IMR-90 (cell line): ENCODE measurements at regions not wholly inside any gene's neighbourhood (a gene's known extent, or its start where the extent isn't known, plus 50 kb on each side); places are given as distances from the start of the nearest gene placed in this dataset.

Experiments used
- BHLHE40 ChIP-seq: fragments of 150-350 bp; IDR thresholded peaks from 2 replicates; pipeline ENCODE4 v1.6.1; 2016; ENCODE audit warnings: mild to moderate bottlenecking, low read depth, low read length
- CEBPB ChIP-seq: IDR thresholded peaks from 2 replicates; pipeline ENCODE4 v1.6.1; 2012; ENCODE audit warnings: low read depth, low read length, improper control_type of control experiment
- CHD1 ChIP-seq: IDR thresholded peaks from 2 replicates; pipeline ENCODE4 v1.6.1; 2012; ENCODE audit warnings: low read depth, low read length, improper control_type of control experiment
- FOS ChIP-seq: fragments of 150-350 bp; IDR thresholded peaks from 2 replicates; pipeline ENCODE4 v1.6.1; 2016; ENCODE audit warnings: low read depth, low read length
- MAFK ChIP-seq: IDR thresholded peaks from 2 replicates; pipeline ENCODE4 v1.6.1; 2012; ENCODE audit warnings: low read depth, low read length, improper control_type of control experiment
- MXI1 ChIP-seq: IDR thresholded peaks from 2 replicates; pipeline ENCODE4 v1.6.1; 2012; ENCODE audit warnings: low read depth, mild to moderate bottlenecking, low read length, moderate library complexity, borderline replicate concordance
- POLR2A ChIP-seq: IDR thresholded peaks from 2 replicates; pipeline ENCODE4 v1.6.1; 2012; ENCODE audit warnings: mild to moderate bottlenecking, low read depth, low read length
- RAD21 ChIP-seq: IDR thresholded peaks from 2 replicates; pipeline ENCODE4 v1.6.1; 2012; ENCODE audit warnings: low read length, improper control_type of control experiment
- RCOR1 ChIP-seq: IDR thresholded peaks from 2 replicates; pipeline ENCODE4 v1.6.1; 2012; ENCODE audit warnings: mild to moderate bottlenecking, low read length, improper control_type of control experiment; ENCODE audit not compliant: insufficient replicate concordance
- RFX5 ChIP-seq: IDR thresholded peaks from 2 replicates; pipeline ENCODE4 v1.8.0; 2012; ENCODE audit warnings: low read depth, mild to moderate bottlenecking, low read length, moderate library complexity
- TF ChIP-seq, protein P1 (sequence below): conservative IDR thresholded peaks from 2 replicates; pipeline ENCODE4 v1.5.1; 2012; ENCODE audit warnings: mild to moderate bottlenecking, low read depth, low read length, improper control_type of control experiment
- TF ChIP-seq, protein P2 (sequence below): fragments of 150-350 bp; IDR thresholded peaks from 2 replicates; pipeline ENCODE4 v1.6.1; 2017; ENCODE audit warnings: mild to moderate bottlenecking, antibody characterized with exemption, low read length, low read depth
- TF ChIP-seq, protein P3 (sequence below): fragments of 150-350 bp; IDR thresholded peaks from 2 replicates; pipeline ENCODE4 v1.6.1; 2016; ENCODE audit warnings: low read depth, mild to moderate bottlenecking, low read length, moderate library complexity, borderline replicate concordance

DNA sequence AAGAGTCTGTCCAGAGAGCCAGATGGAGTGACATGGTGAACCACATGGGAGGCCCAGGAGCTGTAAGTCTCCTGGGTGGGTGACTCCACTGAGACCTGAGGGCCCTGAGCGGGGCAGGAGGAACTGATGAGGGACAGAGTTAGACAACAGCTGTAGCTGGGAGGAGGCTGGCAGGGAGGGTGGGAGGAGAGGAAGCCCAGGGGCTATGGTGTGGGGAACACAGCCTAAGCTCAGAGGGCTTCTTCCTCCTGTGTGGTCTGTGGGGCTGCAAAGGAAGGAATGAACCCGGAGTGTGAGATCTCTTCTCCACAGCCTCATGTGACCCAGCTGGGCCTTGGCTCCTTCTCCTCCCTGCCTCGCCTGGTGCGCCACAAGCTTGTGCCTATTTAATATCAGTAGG, 395.6 kb upstream of the HS6ST1 start:
- TF ChIP-seq, protein P1, sequence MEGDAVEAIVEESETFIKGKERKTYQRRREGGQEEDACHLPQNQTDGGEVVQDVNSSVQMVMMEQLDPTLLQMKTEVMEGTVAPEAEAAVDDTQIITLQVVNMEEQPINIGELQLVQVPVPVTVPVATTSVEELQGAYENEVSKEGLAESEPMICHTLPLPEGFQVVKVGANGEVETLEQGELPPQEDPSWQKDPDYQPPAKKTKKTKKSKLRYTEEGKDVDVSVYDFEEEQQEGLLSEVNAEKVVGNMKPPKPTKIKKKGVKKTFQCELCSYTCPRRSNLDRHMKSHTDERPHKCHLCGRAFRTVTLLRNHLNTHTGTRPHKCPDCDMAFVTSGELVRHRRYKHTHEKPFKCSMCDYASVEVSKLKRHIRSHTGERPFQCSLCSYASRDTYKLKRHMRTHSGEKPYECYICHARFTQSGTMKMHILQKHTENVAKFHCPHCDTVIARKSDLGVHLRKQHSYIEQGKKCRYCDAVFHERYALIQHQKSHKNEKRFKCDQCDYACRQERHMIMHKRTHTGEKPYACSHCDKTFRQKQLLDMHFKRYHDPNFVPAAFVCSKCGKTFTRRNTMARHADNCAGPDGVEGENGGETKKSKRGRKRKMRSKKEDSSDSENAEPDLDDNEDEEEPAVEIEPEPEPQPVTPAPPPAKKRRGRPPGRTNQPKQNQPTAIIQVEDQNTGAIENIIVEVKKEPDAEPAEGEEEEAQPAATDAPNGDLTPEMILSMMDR, result no peak
- TF ChIP-seq MAFK (no peak), CEBPB (no peak), RAD21 (no peak), POLR2A (no peak), MXI1 (no peak), RCOR1 (no peak), RFX5 (no peak), BHLHE40 (no peak), FOS (no peak), CHD1 (no peak)
- TF ChIP-seq, protein P2, sequence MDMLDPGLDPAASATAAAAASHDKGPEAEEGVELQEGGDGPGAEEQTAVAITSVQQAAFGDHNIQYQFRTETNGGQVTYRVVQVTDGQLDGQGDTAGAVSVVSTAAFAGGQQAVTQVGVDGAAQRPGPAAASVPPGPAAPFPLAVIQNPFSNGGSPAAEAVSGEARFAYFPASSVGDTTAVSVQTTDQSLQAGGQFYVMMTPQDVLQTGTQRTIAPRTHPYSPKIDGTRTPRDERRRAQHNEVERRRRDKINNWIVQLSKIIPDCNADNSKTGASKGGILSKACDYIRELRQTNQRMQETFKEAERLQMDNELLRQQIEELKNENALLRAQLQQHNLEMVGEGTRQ, result no peak
- TF ChIP-seq, protein P3, sequence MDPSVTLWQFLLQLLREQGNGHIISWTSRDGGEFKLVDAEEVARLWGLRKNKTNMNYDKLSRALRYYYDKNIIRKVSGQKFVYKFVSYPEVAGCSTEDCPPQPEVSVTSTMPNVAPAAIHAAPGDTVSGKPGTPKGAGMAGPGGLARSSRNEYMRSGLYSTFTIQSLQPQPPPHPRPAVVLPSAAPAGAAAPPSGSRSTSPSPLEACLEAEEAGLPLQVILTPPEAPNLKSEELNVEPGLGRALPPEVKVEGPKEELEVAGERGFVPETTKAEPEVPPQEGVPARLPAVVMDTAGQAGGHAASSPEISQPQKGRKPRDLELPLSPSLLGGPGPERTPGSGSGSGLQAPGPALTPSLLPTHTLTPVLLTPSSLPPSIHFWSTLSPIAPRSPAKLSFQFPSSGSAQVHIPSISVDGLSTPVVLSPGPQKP, result no peak
